GM12878 (cell line): ENCODE measurements at regions not wholly inside any gene's neighbourhood (a gene's known extent, or its start where the extent isn't known, plus 50 kb on each side); places are given as distances from the start of the nearest gene placed in this dataset.

ENCODE experiments used
- DPF2 ChIP-seq: fragments of 450-650 bp; IDR thresholded peaks from 2 replicates; pipeline ENCODE4 v1.6.1; 2017; ENCODE audit warnings: mild to moderate bottlenecking
- RFX5 ChIP-seq: IDR thresholded peaks from 2 replicates; pipeline ENCODE4 v1.6.1; 2011; ENCODE audit warnings: low read depth, low read length, improper control_type of control experiment
- SRF ChIP-seq, 2 experiments: IDR thresholded peaks; 2 replicates each; pipeline ENCODE4 v1.6.1; 2011; ENCODE audit warnings: low read depth in 2 of 2, low read length in 2 of 2, mild to moderate bottlenecking in 1 of 2, moderate library complexity in 1 of 2

DNA sequence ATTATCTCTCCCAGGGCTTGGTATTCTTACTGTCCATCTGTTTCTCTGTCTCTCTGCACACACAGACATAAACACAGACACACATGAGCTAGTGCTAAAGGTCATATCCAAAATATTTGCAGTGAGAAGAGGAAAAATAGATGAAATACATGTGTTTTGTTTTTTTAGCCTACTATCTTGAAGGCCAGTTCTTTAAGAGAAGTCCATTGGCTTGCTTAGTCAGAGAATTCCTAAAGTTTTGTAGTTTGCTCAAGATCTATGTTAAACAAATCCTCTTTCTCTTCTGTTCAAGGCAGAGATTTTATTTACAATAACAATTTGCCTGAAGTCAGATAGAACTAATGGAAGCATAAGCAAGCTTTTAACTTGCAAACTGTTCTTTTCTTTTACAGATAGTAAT is 120.0 kb upstream of the AKIRIN2 start:
- no peak for TF ChIP-seq DPF2
- no peak for TF ChIP-seq RFX5
- no peak for TF ChIP-seq SRF (IDR thresholded peaks at IDR 0.05; ENCODE audit: low read depth in 2 of 2, low read length in 2 of 2)
